ENCODE measurements at regions not wholly inside any gene's neighbourhood (a gene's known extent, or its start where the extent isn't known, plus 50 kb on each side); places are given as distances from the start of the nearest gene placed in this dataset.

GRCh38 chr20:58162986-58163385 lies 65.5 kb downstream of the ANKRD60 start:
- no peak for TF ChIP-seq CTCF (IDR thresholded peaks at IDR 0.05; ENCODE audit: low read depth, low read length)
- no peak for DNase-seq (ENCODE audit: extremely low read depth, low read depth)

DNA sequence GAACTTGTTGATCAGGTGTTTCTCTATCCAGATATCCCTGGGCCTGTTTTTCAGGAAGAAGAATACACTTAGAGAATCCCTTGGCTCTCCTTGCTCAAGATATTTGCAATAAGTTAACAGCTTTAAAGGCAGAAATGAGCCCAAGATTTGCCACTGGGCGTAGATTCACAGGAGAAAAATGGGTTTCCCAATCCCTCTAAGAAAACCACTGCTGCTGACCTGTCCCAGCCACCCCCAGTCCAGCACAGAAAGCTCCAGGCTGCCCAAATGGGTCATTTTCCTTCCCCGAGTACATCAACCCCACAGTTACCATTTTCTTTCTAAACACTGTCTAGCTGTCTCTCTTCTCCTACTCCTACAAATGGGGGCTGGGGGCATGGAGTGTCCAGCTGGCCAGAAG lies 67.3 kb downstream of the ANKRD60 start:
- no peak for TF ChIP-seq CTCF (IDR thresholded peaks at IDR 0.05; ENCODE audit: low read depth, low read length)
- no peak for DNase-seq (ENCODE audit: extremely low read depth, low read depth)

DNA sequence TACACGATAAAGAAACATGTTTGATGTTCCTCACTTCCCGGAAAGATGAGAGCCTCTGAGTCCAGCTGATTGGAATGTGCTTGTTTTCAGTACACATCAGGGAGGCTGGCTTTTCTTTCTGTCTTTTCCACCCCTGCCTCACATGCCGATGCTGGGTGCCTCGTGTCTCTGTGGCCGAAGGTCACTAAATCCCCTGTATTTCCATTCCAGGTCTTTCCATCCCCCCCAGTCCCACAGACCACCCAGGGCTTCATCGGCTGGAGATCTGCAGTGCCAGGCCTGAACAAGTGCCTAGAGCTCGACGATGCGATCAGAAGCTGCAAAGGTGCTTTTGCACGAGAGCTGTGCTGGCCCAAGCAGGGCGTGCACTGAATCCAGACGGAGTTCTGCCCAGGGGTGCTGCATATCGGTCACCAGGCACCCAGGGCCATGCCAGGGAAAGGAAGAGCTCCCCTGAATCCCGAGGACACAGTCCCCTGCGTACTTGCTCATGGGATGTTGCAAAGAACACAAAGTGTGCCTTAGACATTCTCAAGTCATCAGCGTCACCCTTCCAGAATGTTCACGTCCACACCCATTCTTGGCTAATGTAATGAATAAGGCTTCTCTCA lies 67.9 kb downstream of the ANKRD60 start:
- TF ChIP-seq CTCF (IDR thresholded peaks at IDR 0.05; ENCODE audit: low read depth, low read length): no peak
- DNase-seq (ENCODE audit: extremely low read depth, low read depth): no peak

DNA sequence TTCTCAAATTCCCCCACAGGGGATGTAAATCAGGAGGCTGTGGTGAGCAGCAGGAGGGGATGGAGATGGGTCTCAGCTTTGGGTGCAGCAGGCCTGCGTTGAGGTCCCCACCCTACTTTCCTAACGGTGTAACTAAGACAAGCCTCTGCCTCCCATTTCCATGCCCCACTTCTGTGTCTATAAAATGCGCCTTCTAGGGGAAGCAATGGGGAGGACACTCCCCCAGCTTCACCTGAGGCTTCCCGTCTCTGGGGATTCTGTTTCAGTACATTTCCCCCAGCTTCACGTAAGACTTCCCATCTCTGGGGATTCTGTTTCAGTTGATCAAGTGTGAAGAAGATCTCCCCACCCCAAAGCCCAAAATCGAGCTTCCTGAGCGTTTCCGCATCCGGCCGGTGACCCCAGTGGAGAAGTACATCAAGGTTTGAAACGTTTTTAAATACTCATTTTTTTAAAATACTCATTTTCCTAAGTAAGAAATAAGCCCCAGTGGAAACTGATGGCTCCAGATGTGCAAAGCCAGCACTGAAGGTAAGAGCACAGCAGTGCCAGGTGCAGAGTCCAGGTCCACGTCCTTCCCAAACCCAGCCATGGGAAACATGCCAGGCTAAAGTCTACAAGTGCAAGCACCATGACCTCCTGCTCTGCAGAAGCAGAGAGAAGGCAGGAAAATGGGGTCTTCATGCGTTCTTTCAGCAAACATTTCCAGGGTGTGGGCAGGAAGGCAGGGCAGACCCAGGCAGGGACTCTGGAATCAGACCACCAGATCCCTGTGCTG lies 73.1 kb downstream of the ANKRD60 start:
- no peak for TF ChIP-seq CTCF (IDR thresholded peaks at IDR 0.05; ENCODE audit: low read depth, low read length)
- no peak for DNase-seq (ENCODE audit: extremely low read depth, low read depth)

GRCh38 chr20:58154113-58154512 lies 74.3 kb downstream of the ANKRD60 start:
- no peak for TF ChIP-seq CTCF (IDR thresholded peaks at IDR 0.05; ENCODE audit: low read depth, low read length)
- DNase-seq (ENCODE audit: extremely low read depth, low read depth): no peak

DNA sequence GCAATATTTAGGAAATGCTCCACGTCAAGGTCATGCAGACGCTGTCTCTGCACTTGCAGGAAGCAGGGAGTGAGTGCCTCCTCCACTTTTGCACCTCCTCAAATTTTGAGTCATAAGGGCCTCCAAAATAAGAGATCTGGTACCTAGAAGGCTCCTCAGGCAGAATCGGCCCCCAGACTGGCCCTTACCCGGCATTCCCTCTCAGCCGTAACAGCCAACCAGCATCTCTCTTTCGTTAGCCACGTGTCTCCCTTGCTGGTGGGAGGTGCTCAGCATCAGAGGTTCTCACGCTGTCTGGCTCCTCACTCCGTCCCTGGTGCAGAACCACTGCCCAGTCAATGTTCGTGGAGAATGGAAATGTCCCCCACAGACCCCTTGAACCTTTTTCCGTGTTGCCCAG lies 75.3 kb downstream of the ANKRD60 start:
- no peak for DNase-seq (ENCODE audit: extremely low read depth, low read depth)
- TF ChIP-seq CTCF (IDR thresholded peaks at IDR 0.05; ENCODE audit: low read depth, low read length): no peak

- no peak for TF ChIP-seq CTCF (IDR thresholded peaks at IDR 0.05; ENCODE audit: low read depth, low read length)
- no peak for DNase-seq (ENCODE audit: extremely low read depth, low read depth)
Observed at GRCh38 chr20:58150772-58151171, 77.7 kb downstream of the ANKRD60 start.
